IPS-NIHi7 (cell line): ENCODE measurements at regions not wholly inside any gene's neighbourhood (a gene's known extent, or its start where the extent isn't known, plus 50 kb on each side); places are given as distances from the start of the nearest gene placed in this dataset.

Experiments used
- DNase-seq: peaks from one replicate; pipeline ENCODE4 v3.0.0; 2012; ENCODE audit warnings: mixed read lengths; ENCODE audit errors: extremely low spot score

GRCh38 chr15:52879145-52879544 lies 89.0 kb upstream of the ONECUT1 start:
- DNase-seq, result no peak

GRCh38 chr15:52876991-52877663 lies 87.0 kb upstream of the ONECUT1 start:
- DNase-seq, result no peak

- DNase-seq, result no peak
Observed at GRCh38 chr15:52872036-52872818, 82.1 kb upstream of the ONECUT1 start.

GRCh38 chr15:52870015-52870414 lies 79.9 kb upstream of the ONECUT1 start:
- no peak for DNase-seq

GRCh38 chr15:52866698-52867097 lies 76.6 kb upstream of the ONECUT1 start:
- no peak for DNase-seq

- no peak for DNase-seq
Observed at GRCh38 chr15:52862677-52863076, 72.5 kb upstream of the ONECUT1 start.

GRCh38 chr15:52858782-52859176 lies 68.6 kb upstream of the ONECUT1 start:
- no peak for DNase-seq

- peak; percentile 24 for DNase-seq
Observed at GRCh38 chr15:52857937-52858781, 68.0 kb upstream of the ONECUT1 start.

GRCh38 chr15:52857471-52857870 lies 67.3 kb upstream of the ONECUT1 start:
- DNase-seq, result peak; percentile 24

- no peak for DNase-seq
Observed at GRCh38 chr15:52856286-52856685, 66.2 kb upstream of the ONECUT1 start.

- no peak for DNase-seq
Observed at GRCh38 chr15:52855157-52855556, 65.0 kb upstream of the ONECUT1 start.

- DNase-seq, result no peak
Observed at GRCh38 chr15:52844823-52845222, 54.7 kb upstream of the ONECUT1 start.
